ENCODE measurements at regions not wholly inside any gene's neighbourhood (a gene's known extent, or its start where the extent isn't known, plus 50 kb on each side); places are given as distances from the start of the nearest gene placed in this dataset.

GRCh38 chr5:67908126-67908765 is 307.3 kb upstream of the PIK3R1 start:
- no peak for DNase-seq (ENCODE audit: low read depth)
- no peak for TF ChIP-seq CTCF (IDR thresholded peaks at IDR 0.05; ENCODE audit: insufficient read depth, low read depth, low read length, missing control alignments)

GRCh38 chr5:67904366-67904765 is 311.2 kb upstream of the PIK3R1 start:
- no peak overlapping the region for H3K4me3 ChIP-seq (ENCODE audit: low read length)
- no peak for DNase-seq (ENCODE audit: low read depth)
- no peak for TF ChIP-seq CTCF (IDR thresholded peaks at IDR 0.05; ENCODE audit: insufficient read depth, low read depth, low read length, missing control alignments)

More at GRCh38 chr5:67908126-67908765, 307.3 kb upstream of the PIK3R1 start:
- H3K4me3 ChIP-seq (ENCODE audit: low read length), result no peak overlapping the region

GRCh38 chr5:67903656-67904055 is 311.9 kb upstream of the PIK3R1 start:
- DNase-seq (ENCODE audit: low read depth), result no peak
- no peak for TF ChIP-seq CTCF (IDR thresholded peaks at IDR 0.05; ENCODE audit: insufficient read depth, low read depth, low read length, missing control alignments)
- no peak overlapping the region for H3K4me3 ChIP-seq (ENCODE audit: low read length)

GRCh38 chr5:67903121-67903520 is 312.4 kb upstream of the PIK3R1 start:
- H3K4me3 ChIP-seq (ENCODE audit: low read length), result no peak overlapping the region
- TF ChIP-seq CTCF (IDR thresholded peaks at IDR 0.05; ENCODE audit: insufficient read depth, low read depth, low read length, missing control alignments), result no peak
- DNase-seq (ENCODE audit: low read depth), result no peak

GRCh38 chr5:67902497-67902830 is 313.1 kb upstream of the PIK3R1 start:
- no peak for TF ChIP-seq CTCF (IDR thresholded peaks at IDR 0.05; ENCODE audit: insufficient read depth, low read depth, low read length, missing control alignments)
- no peak overlapping the region for H3K4me3 ChIP-seq (ENCODE audit: low read length)
- no peak for DNase-seq (ENCODE audit: low read depth)

GRCh38 chr5:67901814-67902496 is 313.6 kb upstream of the PIK3R1 start:
- TF ChIP-seq CTCF (IDR thresholded peaks at IDR 0.05; ENCODE audit: insufficient read depth, low read depth, low read length, missing control alignments), result no peak
- no peak overlapping the region for H3K4me3 ChIP-seq (ENCODE audit: low read length)
- DNase-seq (ENCODE audit: low read depth), result no peak

- DNase-seq (ENCODE audit: low read depth), result no peak
- TF ChIP-seq CTCF (IDR thresholded peaks at IDR 0.05; ENCODE audit: insufficient read depth, low read depth, low read length, missing control alignments), result no peak
- H3K4me3 ChIP-seq (ENCODE audit: low read length), result no peak overlapping the region
These were observed 315.0 kb upstream of the PIK3R1 start for GRCh38 chr5:67900514-67900913.
